HG02763 (cell line): ENCODE measurements at regions not wholly inside any gene's neighbourhood (a gene's known extent, or its start where the extent isn't known, plus 50 kb on each side); places are given as distances from the start of the nearest gene placed in this dataset.
A peak's percentile ranks its signal among the peaks of the same experiment; 100 is the strongest.
"Not testable (repeated sequence)": the region's sequence is repeated elsewhere in the genome, so short reads cannot be mapped to it uniquely, and the experiment has no call there.

Experiments
- ATAC-seq: cut with Tn5 transposase; IDR thresholded peaks from one replicate; pipeline ENCODE4 v1.9.1; 2021; ENCODE audit warnings: mild to moderate bottlenecking, moderate library complexity; ENCODE audit not compliant: unreplicated experiment

DNA sequence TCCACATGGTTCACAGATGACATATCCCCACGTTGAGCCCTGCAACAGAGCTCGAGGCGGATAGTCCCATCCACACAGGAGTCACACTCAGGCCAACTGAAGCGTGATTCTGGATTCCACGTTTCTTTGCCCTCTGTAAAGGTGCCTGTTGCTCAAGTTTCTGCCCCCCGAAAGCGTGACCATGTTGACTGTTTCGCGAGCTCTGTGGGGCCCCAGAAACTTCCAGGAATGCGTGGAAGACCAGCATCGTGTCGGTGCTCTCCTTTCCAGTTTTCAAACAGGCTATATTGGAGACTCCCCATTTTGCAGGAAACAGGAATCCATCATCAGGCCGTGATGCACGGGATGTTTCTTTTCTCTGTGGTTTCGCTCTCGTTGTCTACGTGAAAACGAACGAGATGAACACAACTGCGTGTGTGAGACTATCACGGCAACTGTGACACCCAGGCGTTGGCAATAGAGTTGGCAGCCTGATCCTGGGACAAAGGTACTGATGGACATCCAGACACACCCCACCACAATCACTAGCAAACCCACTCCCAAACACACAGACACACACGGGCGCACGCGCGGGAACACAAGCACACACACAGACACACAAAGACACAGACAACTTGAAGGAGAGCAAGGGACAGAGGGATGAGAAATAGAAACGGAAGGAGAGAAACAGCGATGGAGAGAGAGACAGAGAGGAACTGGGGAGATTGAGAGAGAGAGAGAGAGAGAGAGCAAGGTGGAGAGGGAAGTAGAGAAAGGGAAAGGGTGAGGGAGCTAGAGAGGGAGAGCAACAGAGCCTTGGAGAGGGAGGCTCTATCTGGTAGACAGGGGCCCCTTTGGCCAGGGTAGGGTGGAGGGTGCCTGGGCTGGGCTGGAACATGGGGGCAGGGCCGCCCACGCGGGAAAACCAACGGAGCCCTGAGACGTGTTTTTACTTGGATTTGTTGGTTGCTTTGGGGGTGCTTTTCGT, 1609.3 kb downstream of the SPATA31A7 start:
- ATAC-seq: not testable (repeated sequence)

DNA sequence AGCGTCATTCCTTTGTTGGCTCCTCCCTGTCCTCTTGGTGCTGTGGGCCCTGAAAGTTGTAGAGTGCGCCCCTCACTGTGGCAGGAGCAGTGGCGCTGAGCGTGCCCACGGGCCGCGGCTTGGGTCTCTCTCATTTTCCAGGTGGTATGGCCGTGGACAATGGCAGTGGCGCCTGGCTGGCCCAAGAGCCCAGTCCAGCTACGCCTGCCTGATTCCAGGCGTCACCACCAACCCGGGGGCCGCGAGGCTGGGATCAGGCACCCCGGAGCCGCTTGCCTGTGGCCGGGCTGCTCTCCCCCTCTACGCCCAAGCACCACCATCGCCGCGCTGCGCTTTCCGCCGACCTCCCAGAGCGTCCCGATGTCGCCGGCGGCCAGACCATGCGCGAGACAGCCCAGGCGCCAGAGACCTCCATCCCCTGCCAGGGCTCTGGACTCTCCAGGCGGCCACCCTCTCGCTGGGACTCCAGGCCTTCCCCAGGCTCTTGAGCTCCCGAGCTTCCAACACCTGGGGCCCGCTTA, 1610.1 kb downstream of the SPATA31A7 start:
- not testable (repeated sequence) for ATAC-seq

DNA sequence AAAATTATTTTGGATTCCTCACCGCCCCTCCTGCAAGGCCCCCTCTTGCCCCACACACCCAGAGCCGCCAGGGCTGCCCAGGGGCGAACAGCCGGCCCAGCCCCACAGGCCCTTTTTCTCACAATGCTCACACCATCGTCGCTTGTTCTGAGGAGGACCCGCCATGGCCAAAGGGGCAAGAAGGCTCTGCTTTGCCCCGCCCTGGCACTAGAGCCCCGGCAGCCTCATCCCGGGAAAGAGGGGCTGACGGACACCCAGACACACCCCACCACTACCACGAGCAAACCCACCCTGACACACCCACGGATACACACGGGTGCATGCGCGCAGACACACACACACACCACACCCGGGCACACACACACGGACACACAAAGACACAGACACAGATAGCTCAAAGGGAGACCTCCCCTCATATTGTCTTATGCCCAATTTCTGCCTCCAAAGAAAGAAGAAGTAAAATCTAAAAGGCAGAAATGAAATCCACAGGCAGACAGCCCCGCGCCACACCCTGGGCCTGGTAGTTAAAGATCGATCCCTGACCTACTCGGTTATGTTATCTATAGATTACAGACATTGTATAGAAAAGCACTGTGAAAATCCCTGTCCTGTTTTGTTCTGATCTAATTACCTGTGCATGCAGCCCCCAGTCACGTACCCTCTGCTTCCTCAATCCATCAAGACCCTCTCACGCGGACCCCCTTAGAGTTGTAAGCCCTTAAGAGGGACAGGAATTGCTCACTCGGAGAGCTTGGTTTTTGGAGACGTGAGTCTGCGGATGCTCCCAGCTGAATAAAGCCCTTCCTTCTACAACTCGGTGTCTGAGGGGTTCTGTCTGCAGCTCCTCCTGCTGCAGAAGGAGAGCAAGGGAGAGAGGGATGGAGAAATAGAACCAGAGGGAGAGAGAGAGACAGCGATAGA, 1610.9 kb downstream of the SPATA31A7 start:
- ATAC-seq: not testable (repeated sequence)

DNA sequence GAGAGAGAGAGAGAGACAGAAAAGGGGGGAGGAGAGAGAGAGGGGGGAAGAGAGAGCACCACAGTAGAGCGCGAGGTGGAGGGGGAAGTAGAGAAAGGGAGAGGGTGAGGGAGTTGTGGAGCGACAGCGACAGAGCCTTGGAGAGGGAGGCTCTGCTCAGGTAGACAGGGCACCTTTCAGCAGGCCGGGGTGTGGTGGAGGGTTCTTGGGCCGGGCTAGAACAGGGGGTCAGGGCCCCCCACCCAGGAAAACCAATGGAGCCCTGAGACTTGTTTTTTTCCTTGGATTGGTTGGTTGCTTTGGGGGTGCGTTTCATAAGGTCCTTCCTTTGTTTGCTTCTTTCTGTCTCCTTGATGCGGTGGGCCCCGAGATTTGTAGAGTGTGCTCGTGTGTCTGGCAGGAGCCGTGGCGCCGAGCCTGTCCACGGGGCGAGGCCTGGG, 1611.6 kb downstream of the SPATA31A7 start:
- not testable (repeated sequence) for ATAC-seq

DNA sequence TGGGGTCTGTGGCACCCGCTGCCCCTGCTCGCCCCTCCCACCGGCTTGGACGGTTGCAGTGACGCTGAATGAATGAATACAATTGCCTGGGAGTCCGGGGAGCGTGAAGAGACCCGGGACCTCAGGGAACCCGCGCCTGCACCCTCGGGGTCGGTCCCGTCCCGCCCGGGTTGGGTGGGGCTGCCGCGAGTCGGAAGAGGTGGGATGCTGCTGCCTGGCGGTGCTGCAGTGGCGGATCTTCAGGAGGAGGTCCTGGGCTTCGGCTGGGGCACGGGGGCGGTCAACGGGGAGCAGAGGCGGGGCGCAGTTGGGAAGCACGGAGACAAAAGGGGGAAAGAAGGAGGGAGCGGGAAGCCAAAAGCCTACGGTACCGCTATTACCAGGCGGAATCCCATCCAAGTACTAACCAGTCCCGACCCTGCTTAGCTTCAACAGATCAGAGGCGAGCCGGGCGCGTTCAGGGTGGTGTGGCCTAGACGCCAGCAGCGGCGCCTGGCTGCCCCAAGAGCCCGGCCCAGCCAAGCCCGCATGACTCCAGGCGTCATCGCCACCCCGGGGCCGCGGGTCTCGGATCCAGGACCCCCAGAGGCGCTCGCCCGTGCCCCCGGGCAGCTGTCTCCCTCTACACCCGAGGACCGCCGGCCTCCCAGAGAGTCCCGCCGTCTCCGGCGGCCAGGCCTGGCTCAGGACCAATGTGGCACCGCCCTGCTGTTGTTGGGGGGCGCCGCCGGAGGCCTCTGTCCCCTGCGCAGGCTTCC, 1612.3 kb downstream of the SPATA31A7 start:
- peak; percentile 100 for ATAC-seq

DNA sequence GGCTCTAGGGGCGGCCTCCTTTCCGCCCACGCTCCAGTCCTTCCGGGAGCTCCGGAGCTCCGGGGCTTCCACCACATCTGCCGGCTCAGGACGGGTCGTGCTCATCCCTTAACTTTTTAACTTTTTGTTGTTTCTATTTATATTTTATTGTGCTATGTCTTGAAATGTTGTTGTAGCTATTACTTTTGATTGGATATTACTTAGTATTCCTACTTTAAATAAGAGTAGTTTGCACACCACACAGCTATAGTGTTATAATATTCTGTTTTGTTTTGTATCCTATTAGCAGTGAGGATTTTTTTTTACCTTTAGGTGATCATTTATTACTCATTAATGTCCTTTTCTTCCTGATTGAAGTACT, 1612.9 kb downstream of the SPATA31A7 start:
- ATAC-seq: not testable (repeated sequence)

DNA sequence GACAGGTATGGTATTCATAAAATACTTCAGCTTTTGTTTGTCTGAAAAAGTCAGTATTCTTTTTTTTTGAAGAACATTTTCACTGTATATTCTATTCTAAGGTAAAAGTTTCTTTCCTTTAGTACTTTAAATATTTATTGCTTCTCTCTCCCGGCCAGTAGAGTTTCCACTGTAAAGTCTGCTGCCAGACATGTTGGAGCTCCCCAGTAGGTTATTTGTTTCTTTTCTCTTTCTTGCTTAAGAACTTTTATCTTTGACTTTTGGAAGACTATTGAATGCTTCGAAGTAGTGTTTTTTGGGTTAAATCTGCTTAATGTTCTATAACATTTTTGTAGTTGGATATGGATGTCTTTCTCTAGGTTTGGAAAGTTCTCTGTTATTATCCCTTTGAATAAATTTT, 1613.3 kb downstream of the SPATA31A7 start:
- ATAC-seq: not testable (repeated sequence)

DNA sequence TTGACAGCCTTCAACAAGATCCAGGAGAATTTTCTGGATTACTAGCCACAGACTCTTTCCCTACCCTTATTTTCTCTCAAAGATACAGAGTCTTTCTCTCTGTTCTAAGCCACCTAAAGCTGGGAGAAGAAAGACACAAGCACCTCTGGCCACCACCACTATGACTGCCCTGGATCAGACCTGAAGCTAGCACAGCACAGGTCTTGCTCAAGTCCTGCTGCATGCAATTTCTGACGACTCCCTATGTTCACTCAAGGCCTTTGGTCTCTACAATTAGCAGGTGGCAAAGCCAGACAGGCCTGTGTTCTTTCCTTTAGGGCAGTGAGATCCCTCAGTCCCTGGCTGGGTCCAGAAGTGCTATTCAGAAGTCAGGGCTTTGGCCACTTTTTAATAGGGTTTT, 1614.5 kb downstream of the SPATA31A7 start:
- ATAC-seq: not testable (repeated sequence)

DNA sequence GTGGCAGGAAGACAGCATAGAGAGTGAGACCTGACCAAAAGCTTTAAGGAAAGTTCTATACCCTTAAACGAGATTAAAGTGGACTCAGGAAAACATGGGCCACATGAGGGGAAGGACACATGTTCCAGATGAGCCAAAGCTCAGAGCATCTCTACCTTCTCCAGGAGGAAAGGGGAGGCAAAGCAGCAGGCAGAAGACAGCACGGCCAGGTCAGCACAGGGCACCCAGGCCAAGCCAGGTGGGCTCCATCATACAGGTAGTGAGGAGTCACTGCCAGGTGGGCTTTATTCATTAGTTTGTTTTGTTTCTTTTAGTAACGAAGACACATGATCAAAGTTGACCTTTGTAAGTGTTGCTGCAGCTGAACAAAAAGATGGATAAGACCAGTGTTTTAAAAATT, 1617.6 kb downstream of the SPATA31A7 start:
- ATAC-seq: not testable (repeated sequence)

DNA sequence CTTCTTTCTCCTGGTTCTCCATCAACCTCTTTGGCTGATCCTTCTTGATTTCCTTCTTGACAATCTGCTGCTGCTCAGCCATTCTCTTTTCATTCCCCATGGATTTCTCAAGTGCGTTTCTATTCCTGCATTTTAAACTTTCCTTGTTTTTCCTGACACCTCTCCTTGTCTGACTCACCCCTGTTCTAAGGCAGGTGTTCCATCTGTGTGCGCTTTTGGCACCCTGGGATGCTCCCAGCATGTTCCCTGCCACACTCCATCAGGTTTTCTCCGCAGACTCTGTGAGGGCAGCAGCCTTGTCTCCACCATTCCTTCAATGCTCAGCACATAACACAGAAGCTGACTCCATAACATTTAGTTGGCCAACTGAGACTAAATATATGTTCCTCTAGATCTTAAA, 1618.2 kb downstream of the SPATA31A7 start:
- ATAC-seq: not testable (repeated sequence)

DNA sequence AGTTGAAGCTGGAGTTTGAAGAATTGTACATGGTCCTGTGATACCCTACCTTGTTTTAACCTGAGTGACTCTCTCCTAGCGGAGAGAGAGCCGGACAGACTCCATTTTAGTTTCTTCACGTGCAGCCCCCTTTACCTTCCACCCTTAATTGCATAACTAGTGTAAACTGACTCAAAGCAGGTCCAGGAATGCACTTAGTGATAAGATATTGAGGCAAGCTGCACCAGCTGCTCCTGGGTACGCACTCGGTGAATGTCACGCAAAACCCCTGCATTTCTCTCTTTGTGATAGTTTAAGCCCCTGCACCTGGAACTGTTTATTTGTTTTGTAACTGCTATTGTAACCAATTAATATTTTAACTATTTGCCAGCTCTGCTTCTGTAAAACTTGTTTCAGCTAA, 1620.5 kb downstream of the SPATA31A7 start:
- not testable (repeated sequence) for ATAC-seq

DNA sequence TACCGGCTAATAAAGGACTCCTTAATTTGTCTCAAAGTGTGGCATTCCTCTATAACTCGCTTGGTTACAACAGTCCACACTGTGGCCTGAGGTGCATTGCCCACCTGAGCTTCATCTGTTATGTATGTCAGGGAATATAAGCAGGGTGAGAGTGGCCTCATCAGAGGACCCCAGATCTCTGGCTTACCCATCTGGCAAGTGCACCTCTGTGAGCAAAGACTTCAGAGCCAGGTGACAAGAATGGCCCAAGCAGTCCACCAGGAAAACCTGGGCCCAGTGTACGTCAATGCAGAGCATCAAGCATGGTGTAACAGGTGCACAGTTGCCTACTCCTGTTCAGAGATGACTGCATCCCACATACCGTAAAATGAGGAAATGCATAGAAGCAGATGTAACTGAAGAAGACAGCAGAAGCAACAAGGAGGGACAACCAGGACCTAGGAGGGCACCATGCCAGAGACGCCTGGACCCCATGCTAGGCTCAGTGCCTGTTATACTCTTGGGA, 1621.0 kb downstream of the SPATA31A7 start:
- ATAC-seq: not testable (repeated sequence)

DNA sequence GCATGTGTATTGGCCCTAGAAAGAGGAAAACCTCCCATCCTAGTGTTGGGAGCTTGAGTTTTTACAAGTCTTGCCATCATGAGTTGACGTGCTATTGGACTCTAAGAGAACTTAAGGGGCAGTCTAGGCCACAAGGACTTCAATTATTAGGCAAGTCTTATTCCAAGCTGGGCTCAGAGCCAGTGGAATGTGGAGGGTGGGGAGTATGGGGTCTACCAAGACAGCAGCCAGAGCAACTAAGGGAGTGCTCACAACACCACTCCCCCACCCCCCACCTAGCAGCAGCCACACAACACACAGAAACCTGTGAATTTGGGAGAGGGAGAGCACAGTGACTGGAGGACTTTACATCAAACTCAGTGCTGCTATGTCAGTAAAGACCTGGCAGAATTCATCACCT, 1625.6 kb downstream of the SPATA31A7 start:
- not testable (repeated sequence) for ATAC-seq

DNA sequence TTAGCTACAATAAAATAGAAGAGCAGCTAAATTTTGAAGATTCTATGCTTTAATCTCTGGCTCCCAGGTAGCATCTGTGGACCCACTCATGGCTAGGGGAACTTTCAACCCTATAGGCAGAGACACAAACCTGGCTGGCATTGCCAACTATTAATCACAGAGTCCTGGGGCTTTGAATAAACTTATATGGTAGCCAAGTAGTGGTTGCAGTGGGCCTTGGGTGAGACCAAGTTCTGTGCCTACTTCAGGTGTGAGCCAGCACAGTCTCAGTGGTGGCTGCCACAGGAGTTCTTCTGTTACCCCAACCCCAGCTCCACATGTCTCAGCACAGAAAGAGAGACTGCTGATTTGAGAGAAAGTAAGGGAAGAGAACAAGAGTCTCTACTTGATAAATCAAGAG, 1626.5 kb downstream of the SPATA31A7 start:
- ATAC-seq: not testable (repeated sequence)

DNA sequence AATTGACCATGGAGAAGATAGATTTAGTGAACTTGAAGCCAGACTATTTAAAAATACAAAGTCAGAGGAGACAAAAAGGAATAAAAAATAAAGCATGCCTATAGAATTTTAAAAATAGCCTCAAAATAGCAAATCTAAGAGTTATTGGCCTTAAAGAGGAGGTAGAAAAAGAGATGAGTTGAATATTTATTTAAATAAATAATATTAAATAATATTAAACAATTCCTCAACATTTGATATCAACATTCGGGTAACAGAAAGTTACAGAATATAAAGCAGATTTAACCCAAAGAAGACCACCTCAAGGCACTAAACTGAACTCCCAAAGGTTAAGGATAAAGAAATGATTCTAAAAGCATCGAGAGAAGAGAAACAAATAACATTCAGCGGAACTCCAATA, 1627.4 kb downstream of the SPATA31A7 start:
- ATAC-seq: not testable (repeated sequence)

DNA sequence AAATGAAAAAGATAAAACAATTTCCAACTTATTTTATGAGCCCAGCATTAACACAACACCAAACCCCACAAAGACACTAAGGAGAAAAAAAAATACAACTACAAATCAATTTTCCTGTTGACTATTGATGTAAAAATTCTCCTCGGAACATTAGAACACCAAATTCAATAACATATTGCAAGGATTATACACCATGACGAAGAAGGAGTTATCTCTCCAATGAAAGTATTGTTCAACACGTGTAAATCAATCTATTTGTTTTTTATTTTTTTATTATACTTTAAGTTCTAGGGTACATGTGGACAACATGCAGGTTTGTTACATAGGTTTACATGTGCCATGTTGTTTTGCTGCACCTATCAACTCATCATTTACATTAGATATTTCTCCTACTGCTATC, 1632.3 kb downstream of the SPATA31A7 start:
- not testable (repeated sequence) for ATAC-seq

DNA sequence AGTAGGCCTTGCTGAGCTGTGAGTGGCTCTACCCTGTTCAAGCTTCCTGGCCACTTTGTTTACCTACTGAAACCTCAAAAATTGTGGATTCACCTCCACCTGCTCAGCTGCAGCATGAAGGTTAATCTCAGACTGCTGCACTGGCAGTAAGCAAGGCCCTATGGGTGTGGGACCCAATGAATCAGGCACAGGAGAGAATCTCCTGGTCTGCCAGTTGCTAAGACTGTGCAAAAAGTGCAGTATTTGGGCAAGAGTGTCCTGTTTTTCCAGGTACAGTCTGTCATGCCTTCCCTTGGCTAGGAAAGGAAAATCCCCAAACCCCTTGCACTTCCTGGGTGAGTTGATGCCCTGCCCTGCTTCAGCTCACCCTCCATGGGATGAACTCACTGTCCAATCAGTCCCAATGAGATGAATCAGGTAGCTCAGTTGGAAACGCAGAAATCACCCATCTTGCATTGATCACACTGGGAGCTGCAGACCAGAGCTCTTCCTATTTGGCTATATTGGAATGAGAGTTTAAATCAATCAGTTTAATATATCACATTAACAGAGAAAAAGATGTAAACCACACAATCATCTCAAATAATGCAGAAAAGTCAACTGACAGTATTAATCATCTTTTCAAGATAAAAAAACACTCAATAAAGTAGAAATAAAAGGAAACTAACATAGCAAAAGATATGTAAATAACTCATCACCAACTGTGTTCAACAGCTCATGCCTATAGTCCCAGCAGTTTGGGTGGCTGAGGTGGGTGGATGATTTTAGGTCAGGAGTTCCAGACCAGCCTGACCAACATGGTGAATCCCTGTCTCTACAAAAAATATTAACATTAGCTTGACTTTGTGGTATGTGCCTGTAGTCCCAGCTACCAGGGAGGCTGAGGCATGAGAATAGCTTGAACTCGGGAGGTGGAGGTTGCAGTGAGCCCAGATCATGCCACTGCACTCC, 1638.4 kb downstream of the SPATA31A7 start:
- not testable (repeated sequence) for ATAC-seq

DNA sequence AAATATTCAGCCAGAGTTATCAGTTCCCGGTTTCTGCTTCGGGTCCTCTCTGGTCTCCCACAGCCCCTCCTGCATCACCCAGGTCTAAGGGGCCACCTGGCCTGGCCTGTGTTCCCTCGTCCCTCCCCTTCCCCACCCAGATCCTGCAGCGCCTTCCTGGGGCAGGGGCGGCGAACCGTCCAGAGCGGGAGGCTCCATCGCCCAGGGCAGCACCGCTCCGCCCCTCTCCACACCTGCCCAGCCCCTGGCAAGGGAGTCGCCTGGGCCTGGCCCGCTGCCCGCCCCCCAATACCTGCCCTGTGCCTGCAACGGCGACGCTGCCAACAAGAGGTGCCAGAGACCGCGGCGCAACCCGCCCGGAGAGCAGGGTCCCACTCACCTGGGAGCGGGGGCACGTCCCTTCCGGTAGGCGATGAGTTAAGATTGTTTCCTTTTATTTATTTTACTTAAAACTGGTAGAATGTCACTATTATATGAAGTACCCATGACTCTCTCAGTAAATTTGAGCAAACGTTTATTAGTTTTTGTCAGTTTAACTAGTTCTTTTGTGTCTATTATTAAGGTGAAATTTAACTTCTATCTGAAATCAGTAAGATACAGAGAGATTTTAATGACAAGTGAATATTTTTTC, 1641.1 kb downstream of the SPATA31A7 start:
- not testable (repeated sequence) for ATAC-seq
